ENCODE measurements at regions not wholly inside any gene's neighbourhood (a gene's known extent, or its start where the extent isn't known, plus 50 kb on each side); places are given as distances from the start of the nearest gene placed in this dataset.

- DNase-seq, result peak; percentile 64
Observed at GRCh38 chr2:19746611-19747309, 155.0 kb downstream of the TTC32 start.

- DNase-seq, result no peak
Observed at GRCh38 chr2:19746137-19746600, 155.6 kb downstream of the TTC32 start.

GRCh38 chr2:19745318-19746136 is 156.3 kb downstream of the TTC32 start:
- no peak for DNase-seq

GRCh38 chr2:19744456-19745199 is 157.2 kb downstream of the TTC32 start:
- no peak for DNase-seq

GRCh38 chr2:19743641-19744040 is 158.1 kb downstream of the TTC32 start:
- DNase-seq, result no peak

- no peak for DNase-seq
Observed at GRCh38 chr2:19742872-19743271, 158.9 kb downstream of the TTC32 start.

- DNase-seq, result no peak
Observed at GRCh38 chr2:19739256-19739655, 162.5 kb downstream of the TTC32 start.

- no peak for DNase-seq
Observed at GRCh38 chr2:19738707-19739106, 163.1 kb downstream of the TTC32 start.

- DNase-seq, result no peak
Observed at GRCh38 chr2:19736191-19736831, 165.5 kb downstream of the TTC32 start.

- DNase-seq, result no peak
Observed at GRCh38 chr2:19733951-19734425, 167.8 kb downstream of the TTC32 start.

- DNase-seq, result no peak
Observed at GRCh38 chr2:19733390-19733789, 168.4 kb downstream of the TTC32 start.

GRCh38 chr2:19732255-19732654 is 169.5 kb downstream of the TTC32 start:
- no peak for DNase-seq

- no peak for DNase-seq
Observed at GRCh38 chr2:19731515-19731914, 170.3 kb downstream of the TTC32 start.

GRCh38 chr2:19731037-19731436 is 170.7 kb downstream of the TTC32 start:
- no peak for DNase-seq

GRCh38 chr2:19728125-19728524 is 173.7 kb downstream of the TTC32 start:
- no peak for DNase-seq

- no peak for DNase-seq
Observed at GRCh38 chr2:19725392-19725791, 176.4 kb downstream of the TTC32 start.

GRCh38 chr2:19723021-19723420 is 178.8 kb downstream of the TTC32 start:
- DNase-seq, result no peak

- DNase-seq, result no peak
Observed at GRCh38 chr2:19722531-19722971, 179.2 kb downstream of the TTC32 start.

GRCh38 chr2:19720306-19720705 is 181.5 kb downstream of the TTC32 start:
- no peak for DNase-seq

GRCh38 chr2:19719540-19719939 is 182.2 kb downstream of the TTC32 start:
- DNase-seq, result no peak

GRCh38 chr2:19717446-19717845 is 184.3 kb downstream of the TTC32 start:
- no peak for DNase-seq

- DNase-seq, result no peak
Observed at GRCh38 chr2:19714926-19715325, 186.9 kb downstream of the TTC32 start.

- no peak for DNase-seq
Observed at GRCh38 chr2:19712850-19713249, 188.9 kb downstream of the TTC32 start.
